BJ (cell line): ENCODE measurements at regions not wholly inside any gene's neighbourhood (a gene's known extent, or its start where the extent isn't known, plus 50 kb on each side); places are given as distances from the start of the nearest gene placed in this dataset.

Experiments
- CTCF ChIA-PET: fragments of 350-600 bp; formaldehyde crosslinking; extraction: SDS; loops from one replicate; lab custom pipeline; 2021; ENCODE audit warnings: antibody characterized with exemption, inconsistent platforms; lab: Yijun Ruan, JAX
- POLR2A ChIA-PET: fragments of 300-600 bp; sonication (Branson Sonifier 250); formaldehyde crosslinking; extraction: SDS; loops from one replicate; lab custom pipeline; 2021; ENCODE audit warnings: antibody characterized with exemption; lab: Charles Lee
- DNase-seq: peaks from one replicate; pipeline ENCODE4 v3.0.0-alpha.2; 2011; ENCODE audit warnings: low read depth
- H3K27me3 ChIP-seq: 2 replicates; pipeline ENCODE4 v1.6.0; 2011; ENCODE audit warnings: low read length; ENCODE audit not compliant: control insufficient read depth, insufficient read depth
- H3K36me3 ChIP-seq: 2 replicates; pipeline ENCODE4 v1.5.1; 2011; ENCODE audit warnings: low read length; ENCODE audit not compliant: control insufficient read depth, insufficient read depth
- H3K4me3 ChIP-seq: 2 replicates; pipeline ENCODE4 v1.5.1; 2011; ENCODE audit warnings: low read depth, mild to moderate bottlenecking, control low read depth, low read length
- TF ChIP-seq, protein P1 (sequence below): IDR thresholded peaks from 2 replicates; pipeline ENCODE4 v1.5.1; 2011; ENCODE audit warnings: low read depth, mild to moderate bottlenecking, control low read depth, inconsistent platforms, low read length, moderate library complexity; ENCODE audit not compliant: insufficient read depth

DNA sequence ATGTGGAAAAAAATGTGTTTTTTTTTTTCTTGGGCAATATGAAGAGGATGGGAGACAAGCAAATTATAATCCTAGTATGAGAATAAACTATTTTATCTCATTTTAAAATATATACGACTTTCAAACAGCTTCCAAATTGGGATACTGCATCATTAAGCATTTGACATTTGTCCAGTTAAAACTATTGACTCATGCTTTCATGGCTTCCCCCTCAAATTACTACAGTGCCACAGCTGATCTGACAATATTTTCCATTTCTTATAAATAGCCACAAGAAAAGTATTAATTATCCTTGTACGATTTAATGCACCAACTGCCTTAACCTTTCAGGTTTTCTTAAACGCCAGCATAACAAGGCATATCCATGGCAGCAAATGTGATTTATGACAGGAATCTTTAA lies 1134.8 kb upstream of the ZEB2 start:
- no peak for DNase-seq
- Histone ChIP-seq H3K36me3 (no peaks in the 10 kb centered on the region), H3K27me3 (no peaks in the 10 kb centered on the region), H3K4me3 (no peak overlapping the region)
- ChIA-PET CTCF (no interaction called here), POLR2A (no interaction called here)
- TF ChIP-seq, protein P1, sequence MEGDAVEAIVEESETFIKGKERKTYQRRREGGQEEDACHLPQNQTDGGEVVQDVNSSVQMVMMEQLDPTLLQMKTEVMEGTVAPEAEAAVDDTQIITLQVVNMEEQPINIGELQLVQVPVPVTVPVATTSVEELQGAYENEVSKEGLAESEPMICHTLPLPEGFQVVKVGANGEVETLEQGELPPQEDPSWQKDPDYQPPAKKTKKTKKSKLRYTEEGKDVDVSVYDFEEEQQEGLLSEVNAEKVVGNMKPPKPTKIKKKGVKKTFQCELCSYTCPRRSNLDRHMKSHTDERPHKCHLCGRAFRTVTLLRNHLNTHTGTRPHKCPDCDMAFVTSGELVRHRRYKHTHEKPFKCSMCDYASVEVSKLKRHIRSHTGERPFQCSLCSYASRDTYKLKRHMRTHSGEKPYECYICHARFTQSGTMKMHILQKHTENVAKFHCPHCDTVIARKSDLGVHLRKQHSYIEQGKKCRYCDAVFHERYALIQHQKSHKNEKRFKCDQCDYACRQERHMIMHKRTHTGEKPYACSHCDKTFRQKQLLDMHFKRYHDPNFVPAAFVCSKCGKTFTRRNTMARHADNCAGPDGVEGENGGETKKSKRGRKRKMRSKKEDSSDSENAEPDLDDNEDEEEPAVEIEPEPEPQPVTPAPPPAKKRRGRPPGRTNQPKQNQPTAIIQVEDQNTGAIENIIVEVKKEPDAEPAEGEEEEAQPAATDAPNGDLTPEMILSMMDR: no peak

DNA sequence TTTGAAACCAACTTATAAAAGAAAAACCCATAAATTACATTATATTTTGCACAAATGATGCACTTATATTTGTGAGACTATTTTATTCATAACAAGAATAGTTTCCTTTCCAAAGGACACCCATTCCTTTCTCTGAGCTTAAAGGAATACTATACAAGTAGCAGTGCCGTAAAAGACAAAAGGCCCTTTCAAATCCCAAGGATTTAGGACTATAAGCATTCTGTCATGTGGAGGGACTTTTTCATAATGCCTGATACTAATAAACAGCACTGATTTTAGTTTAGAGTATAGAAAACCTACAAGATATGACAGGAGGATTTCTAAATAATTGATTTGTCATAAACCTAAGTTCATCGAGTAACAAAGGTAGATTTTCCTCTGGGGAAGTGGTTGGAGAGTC lies 1134.2 kb upstream of the ZEB2 start:
- ChIA-PET POLR2A (interaction anchor here (0.6 kb wide), 1 partner anchor 60 kb away, joined by 3 read pairs; no protein-coding TSS in a partner anchor), CTCF (no interaction called here)
- TF ChIP-seq, protein P1: no peak

DNA sequence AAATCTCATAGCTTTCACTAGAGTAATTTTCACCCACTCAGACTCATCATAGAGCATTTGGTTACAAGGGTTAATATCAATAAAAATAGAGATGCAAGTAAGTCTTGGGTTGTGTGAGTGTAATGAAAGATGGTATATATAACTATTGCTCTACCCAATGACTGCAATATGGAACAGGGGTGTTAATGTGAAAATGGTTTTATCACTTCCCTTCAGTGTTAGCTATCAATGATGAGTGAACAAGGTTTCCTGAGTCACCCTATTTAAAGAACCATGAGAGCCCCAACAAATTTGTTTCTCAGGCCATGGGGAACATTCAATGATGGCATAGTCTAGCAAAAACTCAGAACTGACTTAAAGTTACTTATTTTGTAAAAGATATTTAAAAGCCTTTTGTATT lies 1133.6 kb upstream of the ZEB2 start:
- TF ChIP-seq, protein P1: no peak
- POLR2A ChIA-PET: interaction anchor here (0.6 kb wide), 1 partner anchor 60 kb away, joined by 3 read pairs; no protein-coding TSS in a partner anchor
- no peaks in the 10 kb centered on the region for H3K27me3 ChIP-seq
- CTCF ChIA-PET: interaction anchor here (1.4 kb wide), 1 partner anchor 99 kb away, joined by 3 read pairs; no protein-coding TSS in a partner anchor
- DNase-seq: no peak
- no peaks in the 10 kb centered on the region for H3K36me3 ChIP-seq
- H3K4me3 ChIP-seq: no peak overlapping the region

More for the DNA sequence above, 1134.2 kb upstream of the ZEB2 start:
- Histone ChIP-seq H3K36me3 (no peaks in the 10 kb centered on the region), H3K4me3 (no peak overlapping the region), H3K27me3 (no peaks in the 10 kb centered on the region)
- no peak for DNase-seq

DNA sequence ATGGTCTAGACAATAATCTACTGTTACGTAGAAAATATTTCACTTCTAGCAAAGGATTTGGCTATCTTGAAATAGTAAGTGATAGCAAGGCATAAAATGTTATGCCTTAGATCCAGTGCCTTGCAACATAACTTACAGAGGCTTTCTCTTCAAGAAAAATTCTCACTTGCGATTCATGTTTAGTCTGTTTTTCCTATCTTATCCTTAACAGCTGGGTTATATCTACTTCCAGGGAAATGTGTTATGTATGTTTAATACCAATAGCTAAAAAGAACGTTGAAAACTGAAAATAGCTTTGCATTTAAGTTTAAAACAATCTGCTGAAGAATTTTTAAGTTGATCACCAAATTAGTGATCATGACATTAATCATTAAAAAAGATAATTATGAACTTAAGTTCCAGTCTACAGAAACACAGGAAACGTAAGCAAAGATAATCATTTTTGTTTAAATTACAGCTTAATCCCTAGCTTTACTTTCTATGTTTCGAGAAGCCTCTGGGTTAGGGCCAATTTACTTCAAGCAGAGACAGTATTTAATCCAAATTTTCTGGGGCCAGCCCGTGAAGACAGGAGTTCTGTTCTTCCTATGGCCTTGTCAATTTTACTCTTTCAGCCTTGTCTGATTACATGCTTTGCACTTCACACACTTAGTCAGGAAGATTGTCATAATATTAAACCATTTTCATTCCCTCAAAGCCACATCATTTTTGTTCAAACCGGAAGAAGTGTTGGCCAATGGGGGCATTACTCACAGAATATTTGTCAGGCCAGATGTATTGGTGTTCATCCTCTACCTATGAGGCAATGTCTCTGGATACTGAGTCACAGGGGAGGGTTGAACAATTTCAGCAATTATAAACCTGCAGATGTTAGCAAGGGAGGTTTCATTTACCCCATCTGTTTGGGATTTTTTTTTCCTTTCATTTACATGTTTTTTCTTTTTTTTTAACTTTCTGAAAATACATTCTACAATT lies 1132.9 kb upstream of the ZEB2 start:
- TF ChIP-seq, protein P1: no peak
- Histone ChIP-seq H3K4me3 (no peak overlapping the region), H3K27me3 (no peaks in the 10 kb centered on the region), H3K36me3 (no peaks in the 10 kb centered on the region)
- ChIA-PET CTCF (interaction anchor here (0.6 to 1.4 kb wide), 2 partner anchors 100 to 384 kb away, joined by 3 read pairs; no protein-coding TSS in a partner anchor), POLR2A (no interaction called here)
- peak; percentile 49 for DNase-seq

DNA sequence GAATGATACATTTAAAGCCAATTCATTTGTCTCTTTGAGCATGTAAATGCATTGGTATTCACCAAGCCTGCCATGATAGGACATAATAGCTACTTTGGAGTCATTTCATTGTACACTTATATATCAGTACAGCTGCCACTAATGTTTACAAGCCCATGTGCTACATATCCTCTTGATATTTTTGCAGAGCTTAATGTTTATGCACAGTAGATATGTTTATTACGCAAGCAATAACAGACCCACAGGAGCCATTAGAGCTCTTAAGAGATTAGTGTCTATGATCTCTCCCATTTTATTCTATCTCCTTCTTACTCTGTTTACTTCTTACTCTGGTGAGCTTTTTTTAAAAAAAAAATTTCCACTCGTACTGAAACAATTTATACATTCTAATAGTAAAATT lies 1132.1 kb upstream of the ZEB2 start:
- Histone ChIP-seq H3K27me3 (no peaks in the 10 kb centered on the region), H3K36me3 (no peaks in the 10 kb centered on the region), H3K4me3 (no peak overlapping the region)
- DNase-seq: no peak
- ChIA-PET CTCF (interaction anchor here (0.6 to 1.4 kb wide), 2 partner anchors 101 to 384 kb away, joined by 3 read pairs; no protein-coding TSS in a partner anchor), POLR2A (interaction anchor here (0.6 kb wide), 1 partner anchor 821 kb away, joined by 4 read pairs; no protein-coding TSS in a partner anchor)
- TF ChIP-seq, protein P1: no peak
